ENCODE measurements at regions not wholly inside any gene's neighbourhood (a gene's known extent, or its start where the extent isn't known, plus 50 kb on each side); places are given as distances from the start of the nearest gene placed in this dataset.
"Not testable (repeated sequence)": the region's sequence is repeated elsewhere in the genome, so short reads cannot be mapped to it uniquely, and the experiment has no call there.

DNA sequence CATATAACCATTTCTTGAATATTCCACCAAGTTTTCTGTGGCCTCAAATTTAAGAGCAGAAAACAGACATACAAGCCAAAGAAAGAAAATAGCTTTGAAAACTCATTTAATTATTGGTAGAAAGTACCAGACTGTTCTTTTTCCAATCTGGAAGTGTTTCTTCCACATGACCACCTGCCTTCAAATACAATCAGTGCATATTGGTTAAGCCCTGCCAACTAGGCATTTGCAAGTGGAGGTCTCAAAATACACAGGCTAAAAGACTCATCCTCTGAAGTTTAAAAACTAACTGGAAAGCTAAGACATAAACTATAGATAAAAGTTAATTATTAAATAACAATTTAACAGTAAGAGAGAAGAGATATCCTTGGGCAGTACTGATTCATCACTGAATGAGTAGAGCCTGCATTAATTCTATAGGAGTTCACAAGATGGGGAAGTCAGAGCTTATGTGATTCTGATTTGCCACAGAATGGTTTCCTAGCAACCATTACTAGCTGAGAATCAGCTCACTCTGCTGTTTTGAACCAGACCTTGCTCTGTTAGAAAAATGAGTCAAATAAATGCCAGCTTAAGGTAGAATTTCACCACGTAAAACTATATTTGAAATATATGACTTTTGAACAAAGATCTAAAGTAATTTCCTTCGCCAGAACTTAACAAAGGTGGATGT is 433.8 kb downstream of the FUT8 start:
- no peak overlapping the region for H3K4me2 ChIP-seq
- no peaks in the 10 kb centered on the region for H3K36me3 ChIP-seq (replicated peaks; ENCODE audit: insufficient read depth, low read depth)
- no peak for DNase-seq (ENCODE audit: low spot score)
- WGBS (ENCODE audit: low lambda C conversion rate, missing lambda C conversion rate), result 78% methylated on average over 2 of the region's 2 CpGs
- TF ChIP-seq, protein P1, sequence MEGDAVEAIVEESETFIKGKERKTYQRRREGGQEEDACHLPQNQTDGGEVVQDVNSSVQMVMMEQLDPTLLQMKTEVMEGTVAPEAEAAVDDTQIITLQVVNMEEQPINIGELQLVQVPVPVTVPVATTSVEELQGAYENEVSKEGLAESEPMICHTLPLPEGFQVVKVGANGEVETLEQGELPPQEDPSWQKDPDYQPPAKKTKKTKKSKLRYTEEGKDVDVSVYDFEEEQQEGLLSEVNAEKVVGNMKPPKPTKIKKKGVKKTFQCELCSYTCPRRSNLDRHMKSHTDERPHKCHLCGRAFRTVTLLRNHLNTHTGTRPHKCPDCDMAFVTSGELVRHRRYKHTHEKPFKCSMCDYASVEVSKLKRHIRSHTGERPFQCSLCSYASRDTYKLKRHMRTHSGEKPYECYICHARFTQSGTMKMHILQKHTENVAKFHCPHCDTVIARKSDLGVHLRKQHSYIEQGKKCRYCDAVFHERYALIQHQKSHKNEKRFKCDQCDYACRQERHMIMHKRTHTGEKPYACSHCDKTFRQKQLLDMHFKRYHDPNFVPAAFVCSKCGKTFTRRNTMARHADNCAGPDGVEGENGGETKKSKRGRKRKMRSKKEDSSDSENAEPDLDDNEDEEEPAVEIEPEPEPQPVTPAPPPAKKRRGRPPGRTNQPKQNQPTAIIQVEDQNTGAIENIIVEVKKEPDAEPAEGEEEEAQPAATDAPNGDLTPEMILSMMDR (IDR thresholded peaks at IDR 0.05; ENCODE audit: poor library complexity), result no peak
- TF ChIP-seq EZH2 (IDR thresholded peaks at IDR 0.05; ENCODE audit: borderline replicate concordance) (no peak), EZH2phosphoT487 (IDR thresholded peaks at IDR 0.05; ENCODE audit: low read depth, severe bottlenecking, unreplicated experiment) (no peak)
- no peaks in the 10 kb centered on the region for H4K20me1 ChIP-seq (ENCODE audit: insufficient read depth, poor library complexity, severe bottlenecking)
- H3K4me1 ChIP-seq (ENCODE audit: insufficient read depth), result no peaks in the 10 kb centered on the region
- H2AFZ ChIP-seq, result no peak overlapping the region
- H3K4me3 ChIP-seq, result no peak overlapping the region
- peaks cover 7% of the 10 kb centered on the region for H3K27me3 ChIP-seq
- no peak overlapping the region for H3K27ac ChIP-seq
- H3K79me2 ChIP-seq, result no peaks in the 10 kb centered on the region
- no peaks in the 10 kb centered on the region for H3K9me3 ChIP-seq (ENCODE audit: low read depth)
- H3K9me2 ChIP-seq (replicated peaks; ENCODE audit: insufficient read depth), result no peaks in the 10 kb centered on the region

DNA sequence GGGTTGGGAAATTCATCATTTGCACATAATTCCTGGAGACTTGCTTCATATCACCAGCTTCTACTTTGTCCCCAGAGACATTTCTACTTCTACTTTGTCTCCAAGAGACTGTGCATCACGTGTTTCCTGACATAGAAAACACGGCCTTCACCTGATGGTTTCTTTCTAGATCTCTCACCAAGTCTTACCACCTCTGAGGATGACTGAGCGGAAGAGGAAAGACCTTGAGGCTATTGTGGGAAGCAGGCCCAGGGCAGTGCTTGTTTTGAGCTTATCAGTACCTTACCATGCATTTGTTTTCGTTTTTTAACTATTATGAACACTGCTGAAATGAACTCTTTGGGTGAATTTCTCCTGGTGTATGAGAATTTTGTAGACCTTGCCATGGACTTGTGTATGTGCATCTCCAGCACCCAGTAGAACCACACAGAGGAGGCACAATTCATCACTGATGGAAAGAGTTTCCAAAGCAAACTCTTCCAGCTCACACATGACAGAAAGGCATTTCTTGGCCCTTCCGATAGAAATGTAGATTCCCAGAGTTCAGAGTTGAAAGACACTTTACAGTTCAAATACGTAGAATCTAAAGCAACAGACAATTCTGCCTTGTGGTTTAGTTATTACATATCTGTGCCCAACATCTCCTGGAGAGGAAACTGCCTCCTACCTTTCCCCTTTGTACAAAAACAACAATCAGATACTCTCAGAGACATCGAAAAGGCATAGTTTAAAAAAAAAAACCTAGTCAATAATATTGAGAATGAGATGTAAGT is 434.7 kb downstream of the FUT8 start:
- no peak overlapping the region for H3K4me3 ChIP-seq
- no peak overlapping the region for H3K27ac ChIP-seq
- H3K4me2 ChIP-seq, result no peak overlapping the region
- DNase-seq (ENCODE audit: low spot score), result no peak
- no peaks in the 10 kb centered on the region for H3K9me3 ChIP-seq (ENCODE audit: low read depth)
- H3K79me2 ChIP-seq, result no peaks in the 10 kb centered on the region
- no peaks in the 10 kb centered on the region for H3K9me2 ChIP-seq (replicated peaks; ENCODE audit: insufficient read depth)
- TF ChIP-seq EZH2 (IDR thresholded peaks at IDR 0.05; ENCODE audit: borderline replicate concordance) (no peak), EZH2phosphoT487 (IDR thresholded peaks at IDR 0.05; ENCODE audit: low read depth, severe bottlenecking, unreplicated experiment) (no peak)
- TF ChIP-seq, protein P1 (IDR thresholded peaks at IDR 0.05; ENCODE audit: poor library complexity), result no peak
- no peaks in the 10 kb centered on the region for H3K36me3 ChIP-seq (replicated peaks; ENCODE audit: insufficient read depth, low read depth)
- H3K27me3 ChIP-seq, result peaks cover 2% of the 10 kb centered on the region
- no peak overlapping the region for H2AFZ ChIP-seq
- no peaks in the 10 kb centered on the region for H4K20me1 ChIP-seq (ENCODE audit: insufficient read depth, poor library complexity, severe bottlenecking)
- H3K4me1 ChIP-seq (ENCODE audit: insufficient read depth), result no peaks in the 10 kb centered on the region
- 89% methylated on average over 7 of the region's 7 CpGs for WGBS (ENCODE audit: low lambda C conversion rate, missing lambda C conversion rate)

DNA sequence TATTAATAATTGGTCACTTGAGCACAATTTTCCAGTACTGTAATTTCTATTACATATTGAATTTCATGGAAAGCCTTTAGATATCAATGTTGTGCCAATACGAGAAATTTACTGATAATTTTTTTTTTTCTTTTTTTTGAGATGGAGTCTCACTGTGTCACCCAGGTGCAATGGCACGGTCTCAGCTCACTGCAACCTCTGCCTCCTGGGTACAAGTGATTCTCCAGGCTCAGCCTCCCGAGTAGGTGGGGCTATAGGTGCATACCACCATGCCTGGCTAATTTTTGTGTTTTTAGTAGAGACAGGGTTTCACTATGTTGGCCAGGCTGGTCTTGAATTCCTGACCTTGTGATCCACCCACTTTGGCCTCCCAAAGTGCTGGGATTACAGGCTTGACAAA is 435.4 kb downstream of the FUT8 start:
- not testable (repeated sequence) for H3K27me3 ChIP-seq; H3K4me2 ChIP-seq; H2AFZ ChIP-seq; H4K20me1 ChIP-seq (ENCODE audit: insufficient read depth, poor library complexity, severe bottlenecking); H3K27ac ChIP-seq; H3K36me3 ChIP-seq (replicated peaks; ENCODE audit: insufficient read depth, low read depth); DNase-seq (ENCODE audit: low spot score); H3K9me2 ChIP-seq (replicated peaks; ENCODE audit: insufficient read depth); H3K9me3 ChIP-seq (ENCODE audit: low read depth); H3K4me3 ChIP-seq; H3K79me2 ChIP-seq; H3K4me1 ChIP-seq (ENCODE audit: insufficient read depth)
- 90% methylated on average over 3 of the region's 3 CpGs for WGBS (ENCODE audit: low lambda C conversion rate, missing lambda C conversion rate)

DNA sequence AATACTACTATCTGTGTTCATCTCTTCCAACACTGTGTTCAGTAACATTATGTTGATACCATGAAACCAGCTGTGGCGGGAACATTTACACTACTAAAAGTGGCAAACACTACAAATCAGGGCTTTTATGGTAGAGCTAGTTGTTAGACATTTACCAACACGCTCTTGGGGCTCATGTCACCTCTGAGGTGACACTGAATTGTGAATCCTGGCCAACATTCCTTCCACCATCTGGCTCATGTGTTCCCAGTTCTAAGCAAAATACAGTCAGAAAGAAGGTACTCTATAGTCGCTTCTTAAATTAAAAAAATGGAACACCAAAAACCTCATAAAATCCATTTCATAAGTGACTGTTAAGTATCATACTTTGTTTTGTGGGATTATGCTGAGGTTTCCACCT is 436.6 kb downstream of the FUT8 start:
- no peaks in the 10 kb centered on the region for H3K36me3 ChIP-seq (replicated peaks; ENCODE audit: insufficient read depth, low read depth)
- H3K79me2 ChIP-seq, result no peaks in the 10 kb centered on the region
- H3K9me3 ChIP-seq (ENCODE audit: low read depth), result no peaks in the 10 kb centered on the region
- no peaks in the 10 kb centered on the region for H4K20me1 ChIP-seq (ENCODE audit: insufficient read depth, poor library complexity, severe bottlenecking)
- H3K9me2 ChIP-seq (replicated peaks; ENCODE audit: insufficient read depth), result no peaks in the 10 kb centered on the region
- H3K4me1 ChIP-seq (ENCODE audit: insufficient read depth), result no peaks in the 10 kb centered on the region
- H3K4me2 ChIP-seq, result no peak overlapping the region
- peaks cover 2% of the 10 kb centered on the region for H3K27me3 ChIP-seq
- no peak for DNase-seq (ENCODE audit: low spot score)
- no peak overlapping the region for H3K27ac ChIP-seq
- H3K4me3 ChIP-seq, result no peak overlapping the region
- 95% methylated on average over 3 of the region's 3 CpGs for WGBS (ENCODE audit: low lambda C conversion rate, missing lambda C conversion rate)
- TF ChIP-seq EZH2 (IDR thresholded peaks at IDR 0.05; ENCODE audit: borderline replicate concordance) (no peak), EZH2phosphoT487 (IDR thresholded peaks at IDR 0.05; ENCODE audit: low read depth, severe bottlenecking, unreplicated experiment) (no peak)
- TF ChIP-seq, protein P1 (IDR thresholded peaks at IDR 0.05; ENCODE audit: poor library complexity), result no peak
- H2AFZ ChIP-seq, result no peak overlapping the region

Measured in hepatocyte (in vitro differentiated cells).